GM21423 (cell line): ENCODE measurements at regions not wholly inside any gene's neighbourhood (a gene's known extent, or its start where the extent isn't known, plus 50 kb on each side); places are given as distances from the start of the nearest gene placed in this dataset.

Experiments
- ATAC-seq: cut with Tn5 transposase; IDR thresholded peaks from one replicate; pipeline ENCODE4 v1.9.1; 2021; ENCODE audit warnings: mild to moderate bottlenecking, moderate library complexity; ENCODE audit not compliant: unreplicated experiment

DNA sequence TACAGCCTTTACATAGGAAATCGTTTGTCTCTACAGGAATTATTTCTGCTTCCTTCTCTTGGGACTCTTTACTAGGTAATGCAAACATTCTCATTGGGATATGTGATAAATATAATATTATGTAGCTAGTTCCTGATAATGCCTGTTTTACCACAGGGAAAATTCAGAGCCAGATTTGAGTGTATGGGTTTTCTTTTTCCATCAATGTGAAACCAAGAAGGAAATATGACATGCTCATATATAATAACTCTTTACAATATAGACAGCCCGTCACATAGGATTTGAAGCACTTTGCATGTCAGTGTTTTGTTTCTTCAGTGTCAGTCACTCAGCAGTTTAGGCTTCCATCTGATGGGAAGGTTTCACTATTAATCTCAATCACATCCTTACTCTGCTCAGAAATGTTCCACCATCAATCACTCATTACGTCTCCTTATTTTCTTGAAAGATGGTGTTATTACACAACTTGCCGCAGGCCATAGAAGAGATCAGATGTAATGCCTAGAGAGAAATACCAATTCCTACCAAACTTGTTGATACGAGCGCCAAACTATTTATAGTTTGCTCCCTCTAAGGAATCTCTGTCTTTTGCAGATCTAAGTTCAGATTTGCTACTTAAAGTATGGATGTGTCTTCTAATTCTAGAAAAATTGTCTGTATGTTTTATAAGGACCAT, 314.8 kb downstream of the DIPK2A start:
- no peak for ATAC-seq

DNA sequence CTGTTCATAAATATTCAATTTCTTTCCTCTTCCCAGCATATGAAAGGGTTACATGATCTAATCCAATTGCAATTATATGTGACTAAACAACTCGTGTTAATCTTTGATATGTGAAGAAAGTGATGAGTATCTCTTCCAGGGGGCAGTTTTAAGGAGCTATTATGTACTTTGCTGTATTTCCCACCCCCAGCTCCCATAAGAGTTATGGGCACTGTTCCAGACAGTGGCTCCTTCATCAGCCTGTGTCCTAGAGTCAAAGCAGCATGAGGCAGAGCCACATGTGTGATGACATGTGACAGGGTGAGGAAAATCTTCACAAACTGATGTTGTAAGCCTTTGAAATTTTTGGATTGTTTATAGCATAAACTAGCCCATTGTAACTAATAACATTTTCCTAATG, 315.4 kb downstream of the DIPK2A start:
- ATAC-seq: no peak

- ATAC-seq: no peak
These were observed 317.4 kb downstream of the DIPK2A start for GRCh38 chr3:144289057-144289456.

DNA sequence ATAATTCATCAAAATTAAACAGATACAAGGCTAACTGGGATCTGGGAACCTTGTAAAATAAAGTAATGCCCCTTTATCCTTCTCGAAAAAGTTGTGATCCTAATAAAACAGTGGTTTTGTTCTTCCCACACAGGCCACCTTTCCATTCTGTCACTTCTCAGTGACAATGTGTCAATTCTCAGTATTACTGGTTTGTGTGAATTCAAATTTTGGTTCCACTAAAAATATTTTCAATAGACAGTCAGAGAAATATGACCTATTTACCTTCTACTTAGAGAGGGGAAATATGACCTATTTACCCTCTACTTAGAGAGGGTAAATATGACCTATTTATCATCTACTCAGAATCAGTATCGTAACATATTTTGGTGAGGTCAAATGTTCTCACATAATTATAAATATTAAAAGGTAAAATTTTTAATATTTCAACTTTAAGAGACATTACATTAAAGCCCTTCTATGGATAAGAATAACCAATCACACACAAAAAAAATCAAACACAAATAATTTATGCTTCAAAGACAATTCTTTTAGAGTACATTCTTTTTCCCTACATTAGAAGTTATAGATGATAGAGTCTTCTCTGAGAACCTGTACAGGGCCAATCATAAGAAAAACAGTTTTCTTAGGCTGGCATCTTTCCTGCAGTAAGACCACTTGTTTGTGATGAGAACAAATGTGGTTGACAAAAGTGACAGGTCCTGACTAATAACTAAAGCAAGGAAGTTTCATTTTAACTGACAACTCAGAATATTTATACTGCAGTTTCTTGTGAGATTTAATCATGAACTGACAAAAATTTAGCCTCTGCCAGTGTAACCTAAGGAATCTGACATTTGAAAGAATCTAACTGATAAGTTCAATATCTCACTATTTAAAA, 323.3 kb downstream of the DIPK2A start:
- peak; percentile 86 for ATAC-seq

GRCh38 chr3:144295613-144296012, 324.0 kb downstream of the DIPK2A start:
- ATAC-seq: no peak

- no peak for ATAC-seq
These were observed 325.2 kb downstream of the DIPK2A start for GRCh38 chr3:144296808-144297207.

GRCh38 chr3:144301863-144302262, 330.2 kb downstream of the DIPK2A start:
- ATAC-seq: peak; percentile 58

- ATAC-seq: no peak
These were observed 336.3 kb downstream of the DIPK2A start for GRCh38 chr3:144307951-144308350.

GRCh38 chr3:144308396-144308795, 336.8 kb downstream of the DIPK2A start:
- no peak for ATAC-seq

DNA sequence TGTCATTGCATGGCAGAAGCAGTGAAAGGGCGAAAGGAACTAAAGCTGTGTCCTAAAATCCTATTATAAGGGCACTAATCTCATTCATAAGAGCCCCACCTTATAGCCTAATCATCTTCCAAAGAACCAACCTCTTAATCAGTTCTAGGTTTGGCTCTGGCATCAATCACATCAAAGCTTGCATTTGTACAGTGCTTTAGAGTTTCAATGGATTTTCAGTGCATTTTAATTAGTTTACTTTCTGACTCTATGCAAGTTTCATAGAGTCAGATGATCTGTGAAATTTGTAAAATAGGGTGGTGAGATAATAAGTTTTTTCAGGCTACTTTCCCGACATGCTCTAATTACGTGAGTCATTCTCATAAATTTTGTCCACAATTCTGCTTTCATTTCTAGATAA, 341.1 kb downstream of the DIPK2A start:
- ATAC-seq: no peak

GRCh38 chr3:144314946-144315345, 343.3 kb downstream of the DIPK2A start:
- no peak for ATAC-seq

GRCh38 chr3:144317961-144318360, 346.3 kb downstream of the DIPK2A start:
- ATAC-seq: no peak

DNA sequence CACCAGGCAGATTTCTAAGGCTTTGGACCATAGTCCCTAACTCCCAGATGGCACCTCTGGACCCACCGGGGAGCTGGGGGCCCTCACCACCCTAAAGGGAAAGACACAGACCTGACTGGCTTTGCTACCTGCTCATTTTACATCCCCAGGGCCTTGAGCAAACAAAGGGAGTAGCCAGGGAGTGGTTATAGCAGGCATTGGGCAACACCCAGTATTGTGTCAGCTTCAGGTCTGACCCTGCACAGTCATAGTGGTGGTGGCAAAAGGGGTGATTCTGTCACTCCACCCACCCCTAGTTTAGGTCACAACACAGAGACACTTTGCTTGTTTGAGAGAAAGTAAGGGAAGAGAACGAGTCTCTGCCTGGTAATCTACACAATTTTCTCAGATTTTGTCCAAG, 352.5 kb downstream of the DIPK2A start:
- no peak for ATAC-seq

- no peak for ATAC-seq
These were observed 361.2 kb downstream of the DIPK2A start for GRCh38 chr3:144332868-144333267.

GRCh38 chr3:144341471-144341870, 369.8 kb downstream of the DIPK2A start:
- no peak for ATAC-seq

GRCh38 chr3:144343343-144343742, 371.7 kb downstream of the DIPK2A start:
- ATAC-seq: no peak

DNA sequence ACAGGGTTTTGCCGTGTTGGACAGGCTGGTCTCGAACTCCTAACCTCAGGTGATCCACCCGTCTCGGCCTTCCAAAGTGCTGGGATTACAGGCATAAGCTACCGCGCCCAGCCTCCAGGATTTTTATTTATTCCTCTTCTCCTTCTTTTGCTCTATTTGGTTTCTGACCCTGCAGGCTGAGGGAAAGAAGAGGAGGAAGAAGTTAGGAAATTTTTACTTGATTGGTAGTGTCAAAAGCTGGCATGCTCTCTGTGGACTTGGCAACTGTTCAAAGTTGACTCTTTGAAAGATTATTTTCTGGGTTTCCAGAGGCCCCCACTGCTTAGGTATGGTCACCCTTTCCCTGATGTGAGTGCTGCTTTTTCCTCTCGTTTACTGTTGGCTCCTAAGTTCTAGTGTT, 372.2 kb downstream of the DIPK2A start:
- ATAC-seq: no peak

DNA sequence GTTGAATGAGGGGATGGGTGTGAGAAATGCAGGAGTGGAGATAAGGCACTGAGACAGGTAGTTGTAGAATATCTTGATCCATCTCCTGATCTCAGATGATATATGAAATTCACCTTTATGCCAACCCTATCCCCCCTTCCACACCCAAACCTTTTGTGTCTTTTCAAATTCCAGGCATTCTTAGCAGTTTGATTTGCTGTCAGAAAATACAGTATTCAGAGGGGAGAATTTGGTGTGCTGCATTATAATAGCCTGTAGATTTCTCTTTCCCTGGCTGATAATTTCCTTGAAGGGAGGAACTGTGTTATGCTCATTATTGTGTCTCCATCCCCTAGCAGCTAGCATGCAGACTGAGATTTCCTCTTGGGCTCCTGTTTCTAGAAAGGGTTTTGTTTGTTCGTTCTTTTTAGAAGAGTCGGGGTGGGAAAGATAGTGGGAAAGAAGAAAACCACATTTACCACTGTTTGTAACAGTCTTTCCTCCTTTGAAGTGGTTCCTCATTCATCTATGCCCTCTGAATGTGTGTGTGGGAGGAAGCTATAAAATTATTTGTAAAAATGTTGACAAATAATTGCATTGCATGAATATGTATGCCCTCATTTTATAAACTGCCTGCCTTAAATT, 373.4 kb downstream of the DIPK2A start:
- no peak for ATAC-seq

GRCh38 chr3:144350125-144350524, 378.5 kb downstream of the DIPK2A start:
- ATAC-seq: no peak

DNA sequence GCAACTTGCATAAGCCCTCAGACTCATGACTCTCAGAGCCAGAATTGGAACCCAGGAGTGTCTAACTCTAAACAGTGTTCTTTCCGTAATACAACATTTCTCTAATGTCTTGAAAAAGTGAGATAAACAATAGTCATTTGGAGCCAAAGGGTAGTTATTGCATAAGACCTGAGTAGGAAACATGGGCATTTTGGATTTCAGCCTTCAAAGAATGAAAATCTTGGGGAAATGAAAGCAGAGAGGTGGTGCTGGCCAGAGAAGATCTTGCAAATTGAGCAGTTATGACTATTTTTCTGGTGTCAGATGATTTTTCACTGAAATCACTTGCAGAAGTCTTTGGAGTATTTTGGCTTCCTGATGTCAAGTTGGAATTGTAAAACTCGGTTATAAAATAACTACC, 379.4 kb downstream of the DIPK2A start:
- ATAC-seq: no peak

- no peak for ATAC-seq
These were observed 380.2 kb downstream of the DIPK2A start for GRCh38 chr3:144351773-144352365.
